SH-SY5Y (cell line): ENCODE measurements at regions not wholly inside any gene's neighbourhood (a gene's known extent, or its start where the extent isn't known, plus 50 kb on each side); places are given as distances from the start of the nearest gene placed in this dataset.

ENCODE experiments used
- GATA2 ChIP-seq: IDR thresholded peaks from 2 replicates; pipeline ENCODE4 v1.6.1; 2011; ENCODE audit warnings: mild to moderate bottlenecking, low read depth, low read length
- GATA3 ChIP-seq: IDR thresholded peaks from 2 replicates; pipeline ENCODE4 v1.6.1; 2011; ENCODE audit warnings: low read depth, mild to moderate bottlenecking, low read length, moderate library complexity

GRCh38 chr13:83215627-83216026 lies 666.6 kb downstream of the SLITRK1 start:
- TF ChIP-seq GATA2 (no peak), GATA3 (no peak)
